Progenitor cell of endocrine pancreas (in vitro differentiated cells): ENCODE measurements at regions not wholly inside any gene's neighbourhood (a gene's known extent, or its start where the extent isn't known, plus 50 kb on each side); places are given as distances from the start of the nearest gene placed in this dataset.

Experiments
- DNase-seq: peaks from one replicate; pipeline ENCODE4 v3.0.0; 2021; ENCODE audit warnings: low spot score; ENCODE audit not compliant: unreplicated experiment
- H3K27ac Mint-ChIP-seq: 2 replicates; pipeline ENCODE4 v1.8.0; 2021; ENCODE audit warnings: mild to moderate bottlenecking, moderate library complexity, mixed read lengths
- H3K27me3 Mint-ChIP-seq: 2 replicates; pipeline ENCODE4 v1.8.0; 2021; ENCODE audit warnings: mixed read lengths
- H3K36me3 Mint-ChIP-seq: 2 replicates; pipeline ENCODE4 v1.8.0; 2022; ENCODE audit warnings: mixed read lengths; ENCODE audit not compliant: insufficient read depth
- H3K4me1 Mint-ChIP-seq: 2 replicates; pipeline ENCODE4 v1.8.0; 2021; ENCODE audit warnings: low read depth, mixed read lengths
- H3K4me3 Mint-ChIP-seq: 2 replicates; pipeline ENCODE4 v1.8.0; 2021; ENCODE audit warnings: low read depth, mild to moderate bottlenecking, moderate library complexity, mixed read lengths
- H3K9me3 Mint-ChIP-seq: 2 replicates; pipeline ENCODE4 v1.8.0; 2021; ENCODE audit warnings: low read depth, mixed read lengths
- CTCF ChIP-seq: fragments of 200-600 bp; sonication (generic); IDR thresholded peaks from one replicate; pipeline ENCODE4 v1.5.0; 2021; ENCODE audit warnings: antibody characterized with exemption, mild to moderate bottlenecking; ENCODE audit not compliant: unreplicated experiment

GRCh38 chr17:34782271-34782670 is 179.0 kb downstream of the CCT6B start:
- Mint-ChIP-seq H3K4me3 (no peak overlapping the region), H3K9me3 (no peaks in the 10 kb centered on the region), H3K27me3 (peaks cover 10% of the 10 kb centered on the region), H3K4me1 (peaks cover 1% of the 10 kb centered on the region), H3K27ac (no peak overlapping the region), H3K36me3 (no peaks in the 10 kb centered on the region)
- no peak for TF ChIP-seq CTCF
- no peak for DNase-seq

- Mint-ChIP-seq H3K27ac (no peak overlapping the region), H3K36me3 (no peaks in the 10 kb centered on the region)
These were observed 179.6 kb downstream of the CCT6B start for GRCh38 chr17:34781571-34782108.

GRCh38 chr17:34781071-34781470 is 180.2 kb downstream of the CCT6B start:
- Mint-ChIP-seq H3K9me3 (no peaks in the 10 kb centered on the region), H3K4me1 (peaks cover 11% of the 10 kb centered on the region), H3K4me3 (no peak overlapping the region), H3K36me3 (no peaks in the 10 kb centered on the region), H3K27ac (no peak overlapping the region), H3K27me3 (peaks cover 10% of the 10 kb centered on the region)
- TF ChIP-seq CTCF = no peak
- DNase-seq = no peak

More at GRCh38 chr17:34781571-34782108, 179.6 kb downstream of the CCT6B start:
- H3K9me3 Mint-ChIP-seq = no peaks in the 10 kb centered on the region
- H3K4me3 Mint-ChIP-seq = no peak overlapping the region
- DNase-seq = no peak
- peaks cover 10% of the 10 kb centered on the region for H3K27me3 Mint-ChIP-seq
- peaks cover 5% of the 10 kb centered on the region for H3K4me1 Mint-ChIP-seq
- no peak for TF ChIP-seq CTCF

- no peaks in the 10 kb centered on the region for H3K9me3 Mint-ChIP-seq
- peaks cover 9% of the 10 kb centered on the region for H3K27me3 Mint-ChIP-seq
- no peaks in the 10 kb centered on the region for H3K36me3 Mint-ChIP-seq
- TF ChIP-seq CTCF = no peak
- H3K4me3 Mint-ChIP-seq = no peak overlapping the region
- no peak for DNase-seq
- H3K27ac Mint-ChIP-seq = no peak overlapping the region
- peaks cover 13% of the 10 kb centered on the region for H3K4me1 Mint-ChIP-seq
These were observed 180.8 kb downstream of the CCT6B start for GRCh38 chr17:34780438-34780837.

GRCh38 chr17:34776456-34777443 is 184.5 kb downstream of the CCT6B start:
- Mint-ChIP-seq H3K4me3 (no peak overlapping the region), H3K4me1 (peaks cover 13% of the 10 kb centered on the region), H3K36me3 (no peaks in the 10 kb centered on the region), H3K9me3 (no peaks in the 10 kb centered on the region), H3K27me3 (peaks cover 22% of the 10 kb centered on the region), H3K27ac (no peak overlapping the region)
- DNase-seq = no peak
- no peak for TF ChIP-seq CTCF
